Left ventricle myocardium superior (tissue), 1 donor: ENCODE measurements at regions not wholly inside any gene's neighbourhood (a gene's known extent, or its start where the extent isn't known, plus 50 kb on each side); places are given as distances from the start of the nearest gene placed in this dataset.
"Not testable (repeated sequence)": the region's sequence is repeated elsewhere in the genome, so short reads cannot be mapped to it uniquely, and the experiment has no call there.

Experiments
- ATAC-seq: fragments of 200-7000 bp; cut with Tn5 transposase; one replicate; pipeline ENCODE4 v1.9.1; 2020; ENCODE audit warnings: mild to moderate bottlenecking, moderate library complexity
- DNase-seq: peaks from one replicate; pipeline ENCODE4 v3.0.0-alpha.2; 2020
- intact Hi-C: fragments of 100-400 bp; cut with micrococcal nuclease; formaldehyde crosslinking; loops from one replicate; pipeline ENCODE4 v1.11.0; 2022
- donor health status: DM: no; HTN: yes; CAD: no; lungs with severe emphysema.

DNA sequence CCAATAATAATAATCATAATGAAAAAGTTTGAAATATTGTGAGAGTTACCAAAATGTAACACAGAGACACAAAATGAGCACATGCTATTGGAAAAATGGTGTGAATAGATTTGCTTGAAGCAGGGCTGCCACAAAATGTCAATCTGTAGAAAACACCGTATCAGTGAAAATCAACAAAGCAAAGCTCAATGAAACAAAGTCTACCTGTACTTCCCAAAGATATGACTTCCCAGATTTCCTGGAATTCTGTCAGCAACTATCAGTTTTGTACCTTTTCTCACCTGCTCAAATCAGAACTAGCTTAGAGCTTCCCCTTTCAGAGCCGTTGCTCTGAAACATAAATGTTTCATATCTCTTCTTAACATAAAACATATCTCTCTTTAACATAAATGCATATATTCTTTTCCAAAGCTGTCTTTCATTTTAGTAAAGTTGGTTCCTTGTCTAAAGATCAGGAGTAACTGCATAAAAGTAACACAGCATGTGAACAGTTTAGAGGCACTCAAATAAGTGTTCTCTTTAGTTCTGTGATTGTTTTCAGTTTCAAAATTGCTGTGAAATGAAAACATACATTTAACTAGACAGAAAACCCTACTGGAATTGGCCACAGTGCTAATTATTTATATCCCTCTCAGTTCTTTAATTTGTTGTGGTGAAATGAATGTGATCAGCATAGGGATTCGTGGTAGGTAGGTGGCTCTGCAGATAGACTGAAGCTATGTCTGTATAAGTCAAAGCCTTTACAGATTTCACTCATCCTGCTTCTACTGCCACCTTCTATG lies 262.5 kb downstream of the KCNJ3 start:
- ATAC-seq: no peak
- intact Hi-C loops: no loop called here
- no peak for DNase-seq

DNA sequence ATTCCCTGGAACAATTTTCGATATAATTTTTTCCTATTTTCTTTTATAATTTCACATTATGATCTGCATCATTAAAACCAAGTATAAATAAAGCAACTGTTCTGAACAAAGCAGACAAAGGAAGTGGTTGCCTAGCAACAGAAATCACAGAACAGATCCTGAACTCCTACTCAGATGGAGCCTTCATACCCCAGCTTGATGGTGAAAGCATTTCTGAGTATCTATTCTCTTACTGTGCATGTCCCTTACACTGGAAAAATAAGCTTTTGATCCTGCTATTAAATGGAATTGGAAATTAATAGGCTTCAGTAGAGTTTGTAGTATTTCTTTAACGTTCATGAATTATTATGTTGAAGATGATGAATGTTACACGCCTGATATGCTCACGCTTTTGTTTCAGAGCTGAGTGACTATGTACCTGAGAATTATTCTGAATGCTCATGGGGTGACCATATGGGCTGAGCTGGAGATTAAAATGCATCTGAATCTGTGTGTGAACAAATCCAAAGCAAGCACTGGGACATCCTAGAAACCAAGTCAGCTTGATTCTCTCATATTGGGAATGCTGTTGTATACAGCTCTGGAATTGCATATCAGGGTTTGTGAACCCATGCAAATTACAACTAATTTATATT lies 254.0 kb downstream of the KCNJ3 start:
- intact Hi-C loops: no loop called here
- DNase-seq (no peak), ATAC-seq (no peak)

DNA sequence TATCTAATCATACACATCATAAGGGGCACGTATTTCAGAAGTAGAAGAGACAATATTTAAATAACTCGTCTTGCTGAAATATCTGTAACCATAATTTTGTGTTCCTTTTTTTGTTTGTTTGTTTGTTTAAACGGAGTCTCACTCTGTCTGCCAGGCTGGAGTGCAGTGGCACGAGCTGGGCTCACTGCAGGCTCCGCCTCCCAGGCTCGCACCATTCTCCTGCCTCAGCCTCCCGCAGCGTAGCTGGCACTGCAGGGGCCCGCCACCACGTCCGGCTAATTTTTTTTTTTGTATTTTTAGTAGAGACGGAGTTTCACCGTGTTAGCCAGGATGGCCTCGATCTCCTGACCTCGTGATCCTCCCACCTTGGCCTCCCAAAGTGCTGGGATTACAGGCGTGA lies 248.9 kb downstream of the KCNJ3 start:
- ATAC-seq, DNase-seq, intact Hi-C loops: not testable (repeated sequence)

DNA sequence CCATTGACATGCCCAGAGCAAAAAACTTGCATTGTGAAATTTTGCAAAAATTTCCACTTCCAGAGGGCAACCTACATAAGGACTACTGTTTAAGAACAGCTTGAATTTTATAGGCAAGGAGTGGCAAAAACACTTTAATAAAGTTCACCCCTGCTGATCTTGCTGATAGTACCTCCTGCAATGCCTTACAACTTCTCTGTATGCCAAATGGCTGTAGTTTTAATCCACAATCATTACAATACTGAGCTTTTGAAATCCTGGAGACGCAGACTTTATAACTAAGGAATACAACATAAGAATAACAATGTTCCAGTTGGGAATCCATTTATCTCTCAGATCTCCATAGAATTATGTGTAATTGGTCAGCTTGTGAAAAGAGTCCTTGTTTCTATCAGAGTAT lies 247.5 kb downstream of the KCNJ3 start:
- intact Hi-C loops: no loop called here
- ATAC-seq: no peak
- DNase-seq: no peak

DNA sequence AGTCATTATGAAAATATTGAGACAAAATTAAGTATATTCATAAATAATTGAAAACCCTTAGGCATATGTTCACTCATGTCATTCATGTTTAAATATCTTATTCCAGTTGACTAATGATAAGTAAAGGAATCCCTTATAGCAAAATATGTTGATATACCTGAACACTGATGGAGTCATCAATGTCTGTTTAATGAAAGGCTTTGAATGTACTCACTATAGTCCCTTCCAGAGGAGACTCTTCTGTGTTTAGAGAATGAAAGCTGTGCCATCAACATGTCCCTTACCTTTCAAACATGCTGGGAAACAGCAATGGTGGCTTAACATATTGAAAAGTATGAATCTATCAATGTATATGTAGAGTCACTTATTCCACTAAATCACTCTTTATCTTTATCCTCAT lies 242.9 kb downstream of the KCNJ3 start:
- DNase-seq: no peak
- ATAC-seq: no peak
- intact Hi-C loops: no loop called here

DNA sequence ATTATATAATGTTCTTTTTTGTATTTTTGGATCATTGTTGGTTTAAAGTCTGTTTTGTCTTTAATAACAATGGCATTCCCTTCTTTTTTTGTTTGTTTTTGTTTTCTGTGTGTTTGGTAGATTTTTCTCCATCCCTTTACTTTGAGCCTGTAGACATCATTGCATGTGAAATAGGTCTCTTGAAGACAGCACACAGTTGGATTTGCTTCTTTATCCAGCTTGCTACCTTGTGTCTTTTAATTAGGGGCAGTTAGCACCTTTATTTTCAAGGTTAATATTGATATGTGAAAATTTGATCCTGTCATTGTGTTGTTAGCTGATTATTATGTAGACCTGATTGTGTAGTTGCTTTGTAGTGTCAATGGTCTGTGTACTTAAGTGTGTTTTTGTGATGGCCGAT lies 235.7 kb downstream of the KCNJ3 start:
- ATAC-seq (no peak), DNase-seq (no peak)
- intact Hi-C loops: no loop called here

DNA sequence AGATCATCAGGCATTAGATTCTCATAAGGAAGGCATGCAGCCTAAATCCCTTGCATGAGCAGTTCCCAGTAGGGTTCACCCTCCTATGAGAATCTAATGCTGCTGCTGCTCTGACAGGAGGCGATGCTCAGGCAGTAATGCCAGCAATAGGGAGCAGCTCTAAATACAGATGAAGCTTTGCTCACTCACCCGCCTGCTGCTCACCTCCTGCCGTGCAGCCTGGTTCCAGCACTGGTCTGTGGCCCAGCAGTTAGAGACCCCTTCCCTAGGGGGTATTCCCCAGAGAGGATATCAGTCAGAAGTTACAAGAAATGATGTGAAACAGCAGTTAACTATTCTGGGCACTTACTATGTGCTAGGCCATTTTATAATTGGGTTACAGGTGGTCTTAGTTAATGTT lies 226.0 kb downstream of the KCNJ3 start:
- intact Hi-C loops: no loop called here
- DNase-seq (no peak), ATAC-seq (no peak)

DNA sequence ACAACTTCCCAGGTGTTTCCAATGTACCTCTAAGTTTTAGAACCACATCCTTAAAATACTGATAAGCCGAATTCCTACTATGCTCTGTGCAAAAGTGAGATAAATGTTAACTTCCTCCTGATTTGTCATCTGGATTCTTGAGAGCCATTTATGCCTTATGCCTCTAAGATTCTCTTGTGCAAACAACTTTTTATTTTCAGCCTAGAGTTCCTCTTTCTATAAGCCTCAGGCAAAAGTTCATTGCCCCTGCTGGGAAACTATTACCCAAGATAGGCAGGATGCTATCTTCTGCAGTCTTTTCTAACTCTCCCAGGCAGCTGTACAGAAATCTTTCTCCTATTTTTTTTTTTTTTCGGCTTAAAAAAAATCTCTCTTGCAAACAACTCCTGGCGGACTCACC lies 216.1 kb downstream of the KCNJ3 start:
- no peak for DNase-seq
- no peak for ATAC-seq
- intact Hi-C loops: no loop called here

DNA sequence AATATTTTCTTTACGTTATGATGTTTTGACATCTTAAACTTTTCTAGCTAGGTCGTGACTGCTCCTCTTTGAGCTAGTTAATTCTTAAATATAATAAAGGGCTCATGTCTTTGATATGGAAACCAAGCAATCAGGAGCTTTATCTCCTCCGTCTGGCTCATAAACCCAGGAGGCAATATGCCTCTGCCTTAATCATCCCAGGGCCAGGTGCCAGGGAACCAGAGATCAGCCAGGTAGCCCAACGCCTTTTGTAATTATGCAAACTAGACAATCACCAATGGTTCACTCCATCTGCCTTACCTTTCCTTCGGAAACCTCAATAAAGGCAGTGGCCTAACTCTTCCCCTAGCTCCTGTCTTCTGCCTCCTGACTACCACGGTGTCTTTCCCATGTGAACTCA lies 213.7 kb downstream of the KCNJ3 start:
- DNase-seq (no peak), ATAC-seq (no peak)
- intact Hi-C loops: no loop called here

DNA sequence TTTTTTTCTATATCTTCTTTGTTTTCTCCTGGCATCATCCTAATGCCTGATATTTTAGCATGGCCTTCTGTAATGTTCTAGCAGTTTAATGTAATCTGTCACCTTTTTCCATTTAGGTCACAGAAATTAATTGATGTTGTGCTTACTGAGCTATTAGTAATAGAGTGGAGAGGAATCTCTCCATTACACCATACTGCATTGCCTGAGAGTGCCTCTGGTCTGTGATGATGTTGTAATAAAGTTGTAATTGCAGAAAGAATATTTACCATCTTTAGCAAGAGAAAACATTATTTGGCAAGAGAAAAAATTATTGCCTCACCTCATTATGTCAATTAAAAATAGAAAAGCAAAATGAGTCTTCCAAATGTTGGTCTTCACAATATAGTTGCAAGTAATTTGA lies 213.2 kb downstream of the KCNJ3 start:
- intact Hi-C loops: no loop called here
- ATAC-seq: no peak

DNA sequence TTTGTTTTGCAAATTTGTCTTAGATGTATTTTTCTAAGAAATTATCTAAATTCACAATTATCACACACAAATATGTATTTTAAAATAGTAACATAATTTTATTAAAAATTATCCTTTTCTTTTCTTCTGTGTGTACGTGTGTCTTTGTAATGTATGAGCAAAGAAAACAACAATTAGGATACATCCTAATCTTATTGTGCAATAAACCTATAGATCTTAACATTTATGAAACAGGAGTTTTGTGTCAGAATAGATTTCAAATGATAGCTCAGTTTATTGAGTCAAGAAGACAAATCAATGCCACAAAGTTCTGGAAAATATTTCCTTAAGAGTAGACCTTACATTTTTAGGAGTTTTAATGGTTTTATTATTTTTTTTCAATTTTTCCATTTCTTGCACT lies 212.2 kb downstream of the KCNJ3 start:
- DNase-seq (no peak), ATAC-seq (no peak)
- intact Hi-C loops: no loop called here

More for the DNA sequence above, 213.2 kb downstream of the KCNJ3 start:
- no peak for DNase-seq

DNA sequence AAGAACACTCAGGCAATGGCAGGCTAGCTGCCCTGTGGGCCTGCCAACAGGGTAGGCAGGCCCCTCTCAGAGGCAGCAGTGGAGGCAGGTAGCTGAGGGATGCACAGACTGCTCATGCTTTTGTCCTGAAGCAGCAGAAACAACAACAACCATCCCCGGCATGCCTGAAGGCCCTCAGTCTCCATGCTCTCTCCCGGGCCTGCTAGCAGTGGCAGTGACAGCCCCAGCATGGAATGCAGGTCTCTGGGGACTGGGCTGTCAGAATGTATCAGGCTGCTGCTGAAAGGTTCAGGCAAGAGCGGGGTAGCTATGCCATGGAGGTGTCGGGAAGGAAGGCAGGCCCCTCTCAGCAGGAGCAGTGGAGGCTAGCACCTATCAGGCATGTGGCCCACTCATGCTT lies 209.8 kb downstream of the KCNJ3 start:
- DNase-seq (no peak), ATAC-seq (no peak)
- intact Hi-C loops: no loop called here
